B cell (primary cell): ENCODE measurements at regions not wholly inside any gene's neighbourhood (a gene's known extent, or its start where the extent isn't known, plus 50 kb on each side); places are given as distances from the start of the nearest gene placed in this dataset.

ENCODE experiments used
- CTCF ChIP-seq: fragments of 200-600 bp; IDR thresholded peaks from one replicate; pipeline ENCODE4 v1.8.0; 2022; ENCODE audit warnings: antibody characterized with exemption, mild to moderate bottlenecking
- EZH2 ChIP-seq: IDR thresholded peaks from 2 replicates; pipeline ENCODE4 v1.6.1; 2012; ENCODE audit warnings: borderline replicate concordance, low read depth, mild to moderate bottlenecking, moderate library complexity, low read length; ENCODE audit not compliant: insufficient read depth, poor library complexity, severe bottlenecking

- TF ChIP-seq CTCF (no peak), EZH2 (no peak)
Observed at GRCh38 chr6:169974663-169975062, 223.2 kb downstream of the ERMARD start.
